Activated CD4-positive, alpha-beta memory T cell treated with anti-CD3 and anti-CD28 coated beads for 36 hours (primary cell): ENCODE measurements at regions not wholly inside any gene's neighbourhood (a gene's known extent, or its start where the extent isn't known, plus 50 kb on each side); places are given as distances from the start of the nearest gene placed in this dataset.

Experiments used
- CTCF ChIA-PET: fragments of 350-600 bp; sonication (Branson Sonifier 250); formaldehyde crosslinking; loops from one replicate; lab custom pipeline; 2021; ENCODE audit warnings: antibody characterized with exemption, inconsistent platforms; lab: Charles Lee
- POLR2A ChIA-PET: fragments of 350-600 bp; sonication (Branson Sonifier 250); formaldehyde crosslinking; loops from one replicate; lab custom pipeline; 2021; ENCODE audit warnings: antibody characterized with exemption; lab: Charles Lee
- DNase-seq: peaks from one replicate; pipeline ENCODE4 v3.0.0-alpha.2; 2020
- H3K27ac Mint-ChIP-seq: one replicate; pipeline ENCODE4 v1.8.0; 2021; ENCODE audit warnings: mixed read lengths
- H3K27me3 Mint-ChIP-seq: one replicate; pipeline ENCODE4 v1.8.0; 2021; ENCODE audit warnings: mixed read lengths
- H3K36me3 Mint-ChIP-seq: one replicate; pipeline ENCODE4 v1.8.0; 2021; ENCODE audit warnings: mixed read lengths
- H3K4me1 Mint-ChIP-seq: one replicate; pipeline ENCODE4 v1.8.0; 2021; ENCODE audit warnings: low read depth, mixed read lengths
- H3K4me3 Mint-ChIP-seq: one replicate; pipeline ENCODE4 v1.8.0; 2021; ENCODE audit warnings: mild to moderate bottlenecking, mixed read lengths
- H3K9me3 Mint-ChIP-seq: one replicate; pipeline ENCODE4 v1.8.0; 2021; ENCODE audit warnings: mixed read lengths
- intact Hi-C: fragments of 100-400 bp; cut with micrococcal nuclease; formaldehyde crosslinking; loops from one replicate; pipeline ENCODE4 v1.15.1; 2023

DNA sequence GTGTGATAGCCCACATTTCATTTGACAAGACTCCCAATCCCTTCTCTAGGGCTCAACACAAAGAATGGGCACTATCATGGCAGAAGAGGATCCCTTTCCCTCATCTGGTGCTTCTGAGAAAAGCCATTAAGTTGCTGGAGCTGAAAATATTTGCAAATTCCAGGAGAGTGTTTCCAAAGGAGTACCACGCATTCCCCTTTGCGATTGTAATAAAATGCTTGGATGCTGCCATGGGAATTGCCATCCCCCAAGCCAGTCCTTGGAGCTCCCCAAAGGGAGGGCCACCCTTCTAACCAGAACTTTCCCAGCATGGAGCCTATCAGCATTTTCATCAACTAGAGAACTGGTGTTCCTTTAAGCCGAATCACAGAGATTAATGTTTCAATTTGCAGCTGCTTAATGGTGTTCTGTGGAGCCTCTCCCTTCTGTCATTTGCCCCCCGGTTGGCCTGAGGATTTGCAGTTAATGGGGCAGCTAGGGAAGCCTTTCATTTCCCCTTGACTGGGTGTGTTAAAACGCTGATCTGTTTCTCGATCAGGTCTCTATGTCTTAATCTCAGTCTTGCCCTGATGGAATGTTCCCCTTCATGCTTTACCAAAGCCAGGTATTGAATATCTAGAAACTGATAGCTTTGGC lies 133.0 kb downstream of the ENC1 start:
- H3K4me3 Mint-ChIP-seq, result no peak overlapping the region
- H3K36me3 Mint-ChIP-seq, result no peaks in the 10 kb centered on the region
- no peak overlapping the region for H3K27ac Mint-ChIP-seq
- no peaks in the 10 kb centered on the region for H3K27me3 Mint-ChIP-seq
- POLR2A ChIA-PET, result no interaction called here
- H3K4me1 Mint-ChIP-seq, result no peaks in the 10 kb centered on the region
- DNase-seq, result no peak
- intact Hi-C loops, result no loop called here
- H3K9me3 Mint-ChIP-seq, result no peaks in the 10 kb centered on the region
- CTCF ChIA-PET, result no interaction called here

DNA sequence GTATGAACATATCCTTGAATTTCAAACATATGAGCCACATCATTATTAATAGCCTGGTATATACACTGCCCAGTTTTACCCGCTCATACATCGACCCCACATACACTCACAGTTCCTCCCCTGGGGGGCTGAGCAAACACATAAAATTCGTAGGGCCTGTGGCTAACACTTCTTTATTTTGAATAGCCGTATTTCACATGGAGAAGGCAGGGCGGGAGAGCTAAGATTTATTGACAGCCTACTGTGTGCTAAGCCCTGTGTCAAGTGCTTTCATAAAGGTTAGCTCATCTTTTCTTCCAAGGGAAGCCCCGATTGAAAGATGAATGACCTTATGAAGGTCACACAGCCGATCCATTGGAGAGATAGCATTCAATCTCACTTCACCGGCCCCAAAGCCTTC lies 134.4 kb downstream of the ENC1 start:
- Mint-ChIP-seq H3K27me3 (no peaks in the 10 kb centered on the region), H3K9me3 (no peaks in the 10 kb centered on the region), H3K4me3 (no peak overlapping the region), H3K27ac (no peak overlapping the region), H3K36me3 (no peaks in the 10 kb centered on the region), H3K4me1 (no peaks in the 10 kb centered on the region)
- ChIA-PET CTCF (no interaction called here), POLR2A (no interaction called here)
- DNase-seq, result no peak
- intact Hi-C loops, result no loop called here

DNA sequence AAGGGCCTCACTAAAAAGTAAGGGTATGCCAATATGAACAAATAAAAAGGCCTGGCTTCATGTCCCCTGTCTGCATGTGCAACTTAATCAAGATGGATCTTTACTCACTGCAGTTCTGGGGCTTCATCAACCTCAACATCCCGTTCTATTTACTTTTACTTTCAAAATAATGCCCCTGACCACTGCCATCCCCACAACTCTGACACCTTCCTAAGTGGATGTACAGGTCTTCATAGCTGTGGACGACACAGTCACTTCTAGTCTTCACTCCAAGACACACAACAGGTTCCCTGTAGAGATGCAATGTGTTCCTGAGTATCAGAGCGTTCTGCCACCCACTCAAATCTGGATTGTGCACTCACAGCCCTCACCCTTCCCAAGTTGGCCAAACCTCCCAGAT lies 136.1 kb downstream of the ENC1 start:
- H3K4me3 Mint-ChIP-seq, result no peak overlapping the region
- no peaks in the 10 kb centered on the region for H3K9me3 Mint-ChIP-seq
- intact Hi-C loops, result no loop called here
- no peaks in the 10 kb centered on the region for H3K36me3 Mint-ChIP-seq
- ChIA-PET POLR2A (no interaction called here), CTCF (no interaction called here)
- no peaks in the 10 kb centered on the region for H3K27me3 Mint-ChIP-seq
- no peak overlapping the region for H3K27ac Mint-ChIP-seq
- DNase-seq, result no peak
- H3K4me1 Mint-ChIP-seq, result no peaks in the 10 kb centered on the region

- H3K9me3 Mint-ChIP-seq, result no peaks in the 10 kb centered on the region
- DNase-seq, result no peak
- no peaks in the 10 kb centered on the region for H3K4me1 Mint-ChIP-seq
- intact Hi-C loops, result loop anchor here (1.0 kb wide), 1 partner anchor 9 kb away; no protein-coding TSS in a partner anchor
- no peaks in the 10 kb centered on the region for H3K36me3 Mint-ChIP-seq
- no peak overlapping the region for H3K27ac Mint-ChIP-seq
- H3K4me3 Mint-ChIP-seq, result no peak overlapping the region
- POLR2A ChIA-PET, result no interaction called here
- CTCF ChIA-PET, result no interaction called here
- no peaks in the 10 kb centered on the region for H3K27me3 Mint-ChIP-seq
Observed at GRCh38 chr5:74502479-74502950, 138.0 kb downstream of the ENC1 start.

DNA sequence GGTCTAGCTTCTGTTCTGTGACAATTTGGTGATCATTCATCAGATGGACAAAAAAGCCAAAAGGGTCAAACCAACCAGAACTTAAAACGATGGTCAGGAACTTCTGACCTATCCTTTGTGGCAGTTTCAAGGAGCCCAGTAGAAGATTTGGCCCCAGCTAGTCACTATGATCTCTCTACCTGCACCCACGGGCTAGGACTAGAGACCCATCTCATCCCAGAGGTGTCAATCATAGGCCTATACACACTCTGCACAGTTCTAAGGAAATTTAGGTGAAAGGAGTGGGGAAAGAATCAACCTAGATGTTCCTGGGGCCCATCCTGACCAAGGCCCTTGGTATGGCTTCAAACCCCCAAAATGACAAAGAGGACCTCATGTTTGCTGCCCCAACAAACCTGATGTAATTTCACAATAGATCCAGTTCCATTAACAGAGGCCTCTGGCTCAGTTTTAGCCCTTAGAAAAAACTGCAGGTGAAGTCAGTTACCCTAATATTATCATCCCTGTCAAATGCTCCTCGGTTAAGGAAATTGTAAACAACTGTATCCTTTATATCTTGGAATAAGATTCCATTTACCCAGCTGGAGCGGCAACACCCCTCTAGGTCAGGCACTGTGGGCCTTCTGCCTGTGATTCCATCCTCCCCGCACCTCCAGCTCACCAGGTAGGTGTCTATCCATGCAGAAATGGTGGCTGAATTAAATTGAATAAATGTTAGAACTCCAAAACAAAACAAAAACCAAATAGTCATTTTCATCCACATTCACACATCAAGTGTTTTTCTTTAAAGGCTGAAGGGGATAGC lies 138.7 kb downstream of the ENC1 start:
- Mint-ChIP-seq H3K9me3 (no peaks in the 10 kb centered on the region), H3K27me3 (no peaks in the 10 kb centered on the region), H3K4me1 (no peaks in the 10 kb centered on the region), H3K27ac (no peak overlapping the region), H3K4me3 (no peak overlapping the region), H3K36me3 (no peaks in the 10 kb centered on the region)
- DNase-seq, result no peak
- intact Hi-C loops, result loop anchor here (1.0 kb wide), 1 partner anchor 9 kb away; no protein-coding TSS in a partner anchor
- POLR2A ChIA-PET, result no interaction called here
- CTCF ChIA-PET, result no interaction called here

DNA sequence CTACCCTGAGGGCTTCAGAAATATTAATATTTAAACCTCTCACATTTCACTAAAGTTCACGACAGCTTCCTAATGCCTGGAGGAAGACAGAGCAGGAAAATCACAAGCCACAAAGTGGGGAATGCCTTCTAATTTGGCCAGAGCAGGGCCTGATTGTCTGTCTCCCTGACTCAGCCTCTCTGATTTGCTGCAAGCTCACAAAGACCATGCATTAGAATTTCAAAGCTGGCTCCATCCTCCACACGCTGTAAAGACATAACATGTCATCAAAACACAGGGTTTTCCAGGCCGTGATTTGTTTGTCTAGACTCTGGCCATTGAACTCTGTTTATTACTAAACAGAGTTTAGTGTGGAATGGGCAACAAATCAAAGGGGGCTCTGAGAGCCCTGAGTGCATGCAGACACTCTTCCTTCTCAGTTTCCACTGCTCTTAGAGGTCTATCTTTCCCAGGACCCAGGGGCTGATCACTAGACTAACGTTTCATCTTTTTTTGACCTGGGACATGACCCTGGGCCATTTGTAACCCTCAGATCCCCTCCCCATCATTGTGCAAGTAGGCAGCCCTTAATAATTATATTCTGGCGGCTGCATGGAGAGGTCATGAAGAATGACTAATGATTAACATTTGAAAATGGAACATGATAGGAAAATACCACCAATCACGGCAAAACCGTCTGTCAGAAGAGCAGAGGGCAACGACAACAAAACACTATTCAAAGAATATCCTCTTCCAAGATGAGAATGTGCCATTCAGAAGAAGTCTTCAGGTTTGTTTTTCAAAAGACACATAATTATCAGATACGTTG lies 140.2 kb downstream of the ENC1 start:
- ChIA-PET POLR2A (no interaction called here), CTCF (interaction anchor here (0.6 kb wide), 1 partner anchor 909 kb away, joined by 5 read pairs; no protein-coding TSS in a partner anchor)
- no peaks in the 10 kb centered on the region for H3K9me3 Mint-ChIP-seq
- no peaks in the 10 kb centered on the region for H3K27me3 Mint-ChIP-seq
- H3K36me3 Mint-ChIP-seq, result no peaks in the 10 kb centered on the region
- no peaks in the 10 kb centered on the region for H3K4me1 Mint-ChIP-seq
- H3K27ac Mint-ChIP-seq, result no peak overlapping the region
- intact Hi-C loops, result no loop called here
- no peak for DNase-seq
- H3K4me3 Mint-ChIP-seq, result no peak overlapping the region

- H3K27me3 Mint-ChIP-seq, result no peaks in the 10 kb centered on the region
- DNase-seq, result no peak
- ChIA-PET CTCF (interaction anchor here (1.5 kb wide), 1 partner anchor 141 kb away, joined by 4 read pairs; the partner anchor contains the start of gene ENC1), POLR2A (no interaction called here)
- no peak overlapping the region for H3K4me3 Mint-ChIP-seq
- no peak overlapping the region for H3K27ac Mint-ChIP-seq
- no peaks in the 10 kb centered on the region for H3K9me3 Mint-ChIP-seq
- H3K36me3 Mint-ChIP-seq, result no peaks in the 10 kb centered on the region
- intact Hi-C loops, result no loop called here
- H3K4me1 Mint-ChIP-seq, result no peaks in the 10 kb centered on the region
Observed at GRCh38 chr5:74499256-74500050, 141.1 kb downstream of the ENC1 start.

DNA sequence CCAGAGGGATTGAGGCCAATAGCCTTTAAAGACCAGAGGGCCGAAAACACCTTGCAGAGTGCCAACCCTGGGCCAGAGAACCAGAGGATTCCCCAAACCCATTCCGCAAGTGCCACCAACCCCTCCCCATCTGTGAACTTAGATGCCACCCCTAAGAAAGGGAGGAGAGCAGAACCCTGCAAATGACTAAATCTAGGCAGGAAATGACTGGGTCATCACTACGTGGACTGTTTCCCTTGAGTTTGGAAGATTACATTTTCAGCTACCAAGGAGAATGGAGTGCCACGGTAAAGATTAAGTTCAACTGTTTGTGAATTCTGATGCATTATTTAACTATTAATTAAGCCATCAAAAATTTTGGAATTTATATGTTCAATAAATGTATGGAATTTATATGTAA lies 142.8 kb downstream of the ENC1 start:
- intact Hi-C loops, result no loop called here
- no peaks in the 10 kb centered on the region for H3K9me3 Mint-ChIP-seq
- H3K27ac Mint-ChIP-seq, result no peak overlapping the region
- ChIA-PET CTCF (no interaction called here), POLR2A (interaction anchor here (0.6 kb wide), 1 partner anchor 169 kb away, joined by 3 read pairs; no protein-coding TSS in a partner anchor)
- H3K4me3 Mint-ChIP-seq, result no peak overlapping the region
- H3K36me3 Mint-ChIP-seq, result no peaks in the 10 kb centered on the region
- H3K27me3 Mint-ChIP-seq, result peaks cover 4% of the 10 kb centered on the region
- no peaks in the 10 kb centered on the region for H3K4me1 Mint-ChIP-seq
- no peak for DNase-seq

DNA sequence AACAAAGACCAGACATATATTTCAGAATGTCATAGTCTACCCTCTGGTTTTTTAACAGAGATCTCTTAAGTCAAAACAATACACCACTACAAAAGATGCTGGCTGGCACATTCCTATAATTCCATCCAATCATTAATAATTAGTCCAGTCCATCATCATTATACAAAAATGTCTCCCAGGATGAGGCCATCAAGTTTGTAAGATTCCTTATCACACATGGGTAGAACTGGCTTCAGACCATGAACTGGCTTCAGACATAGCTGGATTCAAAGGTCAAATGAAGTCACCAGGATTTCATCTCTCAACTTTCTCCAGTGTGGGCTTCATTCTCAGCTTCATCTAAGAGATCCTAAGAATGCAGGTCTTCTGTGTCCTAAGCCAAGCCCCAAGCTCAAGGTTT lies 147.1 kb downstream of the ENC1 start:
- no peaks in the 10 kb centered on the region for H3K9me3 Mint-ChIP-seq
- no peak overlapping the region for H3K4me3 Mint-ChIP-seq
- H3K36me3 Mint-ChIP-seq, result no peaks in the 10 kb centered on the region
- H3K27me3 Mint-ChIP-seq, result peaks cover 11% of the 10 kb centered on the region
- CTCF ChIA-PET, result no interaction called here
- no peaks in the 10 kb centered on the region for H3K4me1 Mint-ChIP-seq
- no peak for DNase-seq
- H3K27ac Mint-ChIP-seq, result no peak overlapping the region
- POLR2A ChIA-PET, result no interaction called here
- intact Hi-C loops, result no loop called here

DNA sequence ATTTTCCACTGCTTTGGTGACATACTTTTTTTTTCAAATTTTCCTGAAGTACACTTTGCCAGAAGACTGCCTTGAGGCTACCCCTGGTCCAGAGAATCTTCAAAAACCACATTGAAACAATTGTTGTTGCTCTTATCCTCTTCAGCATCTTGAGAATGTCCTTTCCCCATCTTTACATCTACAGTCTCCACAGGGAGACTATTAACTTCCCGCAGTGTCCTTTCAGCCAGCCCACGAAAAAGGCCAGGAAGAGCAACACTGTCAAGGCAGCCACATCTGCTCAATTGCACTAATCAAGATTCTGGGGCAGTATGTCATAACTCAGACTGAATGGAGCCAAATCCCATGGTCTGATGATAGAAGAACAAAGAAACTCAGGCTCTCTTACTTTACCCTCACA lies 148.3 kb downstream of the ENC1 start:
- DNase-seq, result no peak
- H3K4me1 Mint-ChIP-seq, result no peaks in the 10 kb centered on the region
- no peaks in the 10 kb centered on the region for H3K36me3 Mint-ChIP-seq
- intact Hi-C loops, result no loop called here
- no peaks in the 10 kb centered on the region for H3K9me3 Mint-ChIP-seq
- CTCF ChIA-PET, result interaction anchor here (1.2 kb wide), 1 partner anchor 590 kb away, joined by 4 read pairs; no protein-coding TSS in a partner anchor
- no peak overlapping the region for H3K4me3 Mint-ChIP-seq
- POLR2A ChIA-PET, result no interaction called here
- H3K27me3 Mint-ChIP-seq, result peaks cover 11% of the 10 kb centered on the region
- no peak overlapping the region for H3K27ac Mint-ChIP-seq

DNA sequence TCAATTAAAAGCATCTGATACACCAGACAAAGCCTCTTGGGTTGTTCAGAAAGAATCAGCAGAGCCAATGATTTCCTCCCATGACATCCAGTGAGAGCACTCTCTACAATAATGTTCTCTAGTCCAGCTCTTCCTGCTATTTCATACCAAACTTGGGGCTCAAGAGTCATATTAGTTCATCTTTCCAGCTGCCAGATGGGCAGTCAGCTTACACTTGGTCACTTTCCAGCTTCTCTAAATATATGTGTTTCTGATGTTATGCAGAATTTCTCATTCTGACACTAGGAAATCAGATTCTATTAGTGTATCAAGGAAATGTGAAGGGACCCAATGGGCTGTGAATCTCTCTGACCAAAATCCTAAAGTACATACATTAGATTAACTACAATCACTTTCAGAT lies 148.9 kb downstream of the ENC1 start:
- H3K9me3 Mint-ChIP-seq, result no peaks in the 10 kb centered on the region
- H3K4me1 Mint-ChIP-seq, result no peaks in the 10 kb centered on the region
- H3K4me3 Mint-ChIP-seq, result no peak overlapping the region
- ChIA-PET POLR2A (no interaction called here), CTCF (interaction anchor here (1.2 kb wide), 1 partner anchor 590 kb away, joined by 4 read pairs; no protein-coding TSS in a partner anchor)
- DNase-seq, result no peak
- no peaks in the 10 kb centered on the region for H3K36me3 Mint-ChIP-seq
- peaks cover 11% of the 10 kb centered on the region for H3K27me3 Mint-ChIP-seq
- H3K27ac Mint-ChIP-seq, result no peak overlapping the region
- intact Hi-C loops, result no loop called here
